CD4-positive, alpha-beta memory T cell (primary cell): ENCODE measurements at regions not wholly inside any gene's neighbourhood (a gene's known extent, or its start where the extent isn't known, plus 50 kb on each side); places are given as distances from the start of the nearest gene placed in this dataset.
"Not testable (repeated sequence)": the region's sequence is repeated elsewhere in the genome, so short reads cannot be mapped to it uniquely, and the experiment has no call there.

Experiments
- CTCF ChIA-PET: fragments of 350-600 bp; sonication (Branson Sonifier 250); formaldehyde crosslinking; loops from one replicate; lab custom pipeline; 2021; ENCODE audit warnings: inconsistent platforms; ENCODE audit not compliant: partially characterized antibody; lab: Charles Lee
- POLR2A ChIA-PET: fragments of 350-600 bp; sonication (Branson Sonifier 250); formaldehyde crosslinking; loops from one replicate; lab custom pipeline; 2021; ENCODE audit not compliant: partially characterized antibody; lab: Charles Lee
- DNase-seq, 5 donors: peaks; one replicate each; pipeline versions ENCODE4 v3.0.0 to v3.0.0-alpha.2; 2020 to 2022; ENCODE audit warnings: mixed read lengths in 1 of 5
- H3K27ac ChIP-seq: one replicate; pipeline ENCODE4 v1.7.0; 2013; ENCODE audit warnings: low read depth, low read length
- H3K27me3 ChIP-seq: 2 replicates; pipeline ENCODE4 v1.7.0; 2013; ENCODE audit warnings: mild to moderate bottlenecking, low read length, moderate library complexity; ENCODE audit not compliant: insufficient read depth
- H3K36me3 ChIP-seq: 2 replicates; pipeline ENCODE4 v1.7.0; 2013; ENCODE audit warnings: mild to moderate bottlenecking, low read length, moderate library complexity; ENCODE audit not compliant: insufficient read depth
- H3K4me1 ChIP-seq: 2 replicates; pipeline ENCODE4 v1.7.0; 2013; ENCODE audit warnings: mild to moderate bottlenecking, low read length, moderate library complexity; ENCODE audit not compliant: insufficient read depth
- H3K4me3 ChIP-seq, 2 donors: one replicate each; pipeline ENCODE4 v1.7.0; 2013; ENCODE audit warnings: low read length in 2 of 2, mild to moderate bottlenecking in 1 of 2
- H3K9me3 ChIP-seq, 2 donors: one replicate each; pipeline ENCODE4 v1.7.0; 2013; ENCODE audit warnings: low read length in 2 of 2, control low read depth in 1 of 2; ENCODE audit not compliant: control insufficient read depth in 1 of 2
- H3K27ac Mint-ChIP-seq, 7 donors: one replicate each; pipeline ENCODE4 v1.8.0; 2020 to 2021; ENCODE audit warnings: mixed read lengths in 7 of 7, mild to moderate bottlenecking in 6 of 7, inconsistent platforms in 3 of 7, moderate library complexity in 3 of 7
- H3K27me3 Mint-ChIP-seq, 2 donors: one replicate each; pipeline ENCODE4 v1.8.0; 2020 to 2021; ENCODE audit warnings: mixed read lengths in 2 of 2
- H3K36me3 Mint-ChIP-seq, 2 donors: one replicate each; pipeline ENCODE4 v1.8.0; 2020 to 2021; ENCODE audit warnings: mixed read lengths in 2 of 2, inconsistent platforms in 1 of 2, mild to moderate bottlenecking in 1 of 2
- H3K4me1 Mint-ChIP-seq, 4 donors: one replicate each; pipeline ENCODE4 v1.8.0; 2020 to 2021; ENCODE audit warnings: mixed read lengths in 4 of 4, mild to moderate bottlenecking in 1 of 4
- H3K4me3 Mint-ChIP-seq, 8 donors: one replicate each; pipeline ENCODE4 v1.8.0; 2020 to 2021; ENCODE audit warnings: mixed read lengths in 8 of 8, mild to moderate bottlenecking in 7 of 8, moderate library complexity in 6 of 8, inconsistent platforms in 3 of 8
- H3K9me3 Mint-ChIP-seq, 8 donors: one replicate each; pipeline ENCODE4 v1.8.0; 2020 to 2021; ENCODE audit warnings: mixed read lengths in 8 of 8, mild to moderate bottlenecking in 5 of 8, inconsistent platforms in 3 of 8, moderate library complexity in 1 of 8
- intact Hi-C: fragments of 100-400 bp; cut with micrococcal nuclease; formaldehyde crosslinking; loops from one replicate; pipeline ENCODE4 v1.15.1; 2023

DNA sequence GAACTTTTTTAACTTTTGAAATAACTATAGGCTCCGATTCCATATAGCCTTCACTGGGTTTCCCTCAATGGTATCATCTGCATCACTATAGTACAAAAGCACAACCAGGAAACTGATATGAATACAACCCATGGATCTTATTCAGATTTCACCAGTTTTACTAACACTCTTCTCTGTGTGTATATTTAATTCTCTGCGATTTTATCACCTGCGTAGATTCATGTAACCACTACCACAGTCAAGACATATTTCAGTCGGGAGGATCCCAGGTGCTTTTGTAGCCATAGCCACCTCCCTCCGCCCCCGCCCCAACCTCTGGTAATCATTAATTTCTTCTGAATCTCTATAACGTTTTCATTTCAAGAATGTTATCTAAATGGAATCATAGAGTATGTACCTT lies 82.8 kb upstream of the C7orf33 start:
- H3K9me3 Mint-ChIP-seq, result no peaks in the 10 kb centered on the region
- Histone ChIP-seq H3K4me1 (peaks cover 4% of the 10 kb centered on the region), H3K27ac (no peak overlapping the region), H3K27me3 (no peaks in the 10 kb centered on the region), H3K36me3 (no peaks in the 10 kb centered on the region), H3K4me3 (no peak overlapping the region), H3K9me3 (no peaks in the 10 kb centered on the region)
- H3K27me3 Mint-ChIP-seq, result peaks cover 4 to 7% of the 10 kb centered on the region in 2 donors
- intact Hi-C loops, result loop anchor here (10.0 kb wide), 1 partner anchor 67 kb away; no protein-coding TSS in a partner anchor
- ChIA-PET CTCF (no interaction called here), POLR2A (no interaction called here)
- peak overlapping the region in 2 of 8 donors; percentile 4 to 40 for H3K4me3 Mint-ChIP-seq
- H3K27ac Mint-ChIP-seq, result no peak overlapping the region
- no peak for DNase-seq
- peaks cover 7 to 16% (median 9%) of the 10 kb centered on the region in 4 donors for H3K4me1 Mint-ChIP-seq
- no peaks in the 10 kb centered on the region for H3K36me3 Mint-ChIP-seq

DNA sequence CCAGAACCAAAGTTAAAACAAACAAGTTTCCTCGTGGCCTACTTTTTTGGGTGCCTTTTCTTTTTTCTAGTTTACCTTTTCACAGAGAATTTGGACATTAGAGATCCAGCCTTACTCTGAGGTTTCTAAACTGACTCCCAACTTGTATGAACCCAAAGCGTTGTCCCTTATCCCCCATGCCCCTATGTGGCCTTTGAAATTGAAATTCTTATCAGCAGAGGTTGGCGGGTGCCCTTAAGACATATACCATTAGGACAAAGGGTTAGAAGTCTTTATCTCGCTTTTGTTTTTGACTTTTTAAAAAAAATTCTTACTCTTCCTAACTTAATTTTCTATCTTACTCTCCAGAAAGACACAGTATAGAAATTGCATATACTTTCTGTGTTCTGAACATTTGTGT lies 76.3 kb upstream of the C7orf33 start:
- intact Hi-C loops, result no loop called here
- POLR2A ChIA-PET, result no interaction called here
- H3K27ac Mint-ChIP-seq, result no peak overlapping the region
- H3K4me1 Mint-ChIP-seq, result no peaks in the 10 kb centered on the region
- H3K36me3 Mint-ChIP-seq, result no peaks in the 10 kb centered on the region
- H3K9me3 Mint-ChIP-seq, result no peaks in the 10 kb centered on the region
- CTCF ChIA-PET, result no interaction called here
- Histone ChIP-seq H3K4me3 (no peak overlapping the region), H3K4me1 (no peaks in the 10 kb centered on the region), H3K9me3 (no peaks in the 10 kb centered on the region), H3K27ac (no peak overlapping the region), H3K27me3 (no peaks in the 10 kb centered on the region), H3K36me3 (no peaks in the 10 kb centered on the region)
- H3K27me3 Mint-ChIP-seq, result peaks cover 4 to 10% of the 10 kb centered on the region in 2 donors
- DNase-seq, result no peak
- no peak overlapping the region for H3K4me3 Mint-ChIP-seq

DNA sequence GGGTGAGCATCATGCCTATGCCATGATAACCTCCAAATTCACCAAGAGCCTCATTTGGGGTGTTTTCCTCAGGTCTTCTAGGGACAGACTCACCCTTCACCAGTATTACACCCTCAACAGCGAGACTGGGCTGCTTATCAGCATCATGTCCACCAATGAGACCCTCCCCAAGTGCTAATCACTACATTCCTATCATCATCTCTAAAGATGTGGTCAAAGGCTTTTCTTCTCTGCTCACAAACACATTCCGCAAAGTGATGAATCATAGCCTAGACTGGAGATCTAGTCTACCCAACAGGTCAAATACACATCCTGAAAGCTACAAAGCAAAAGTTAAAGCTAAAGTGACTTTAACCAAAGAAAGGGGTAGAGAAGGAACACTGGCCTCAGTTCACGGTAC lies 75.3 kb upstream of the C7orf33 start:
- no peaks in the 10 kb centered on the region for H3K9me3 ChIP-seq
- no peak overlapping the region for H3K4me3 ChIP-seq
- Mint-ChIP-seq H3K36me3 (no peaks in the 10 kb centered on the region), H3K27ac (no peak overlapping the region), H3K4me1 (no peaks in the 10 kb centered on the region), H3K4me3 (no peak overlapping the region), H3K9me3 (no peaks in the 10 kb centered on the region), H3K27me3 (peaks cover 7 to 12% of the 10 kb centered on the region in 2 donors)
- DNase-seq, result no peak
- H3K27me3 ChIP-seq, result no peaks in the 10 kb centered on the region
- CTCF ChIA-PET, result interaction anchor here (0.9 kb wide), 1 partner anchor 12 kb away, joined by 3 read pairs; no protein-coding TSS in a partner anchor
- no peak overlapping the region for H3K27ac ChIP-seq
- intact Hi-C loops, result no loop called here
- H3K4me1 ChIP-seq, result no peaks in the 10 kb centered on the region
- POLR2A ChIA-PET, result no interaction called here
- no peaks in the 10 kb centered on the region for H3K36me3 ChIP-seq

DNA sequence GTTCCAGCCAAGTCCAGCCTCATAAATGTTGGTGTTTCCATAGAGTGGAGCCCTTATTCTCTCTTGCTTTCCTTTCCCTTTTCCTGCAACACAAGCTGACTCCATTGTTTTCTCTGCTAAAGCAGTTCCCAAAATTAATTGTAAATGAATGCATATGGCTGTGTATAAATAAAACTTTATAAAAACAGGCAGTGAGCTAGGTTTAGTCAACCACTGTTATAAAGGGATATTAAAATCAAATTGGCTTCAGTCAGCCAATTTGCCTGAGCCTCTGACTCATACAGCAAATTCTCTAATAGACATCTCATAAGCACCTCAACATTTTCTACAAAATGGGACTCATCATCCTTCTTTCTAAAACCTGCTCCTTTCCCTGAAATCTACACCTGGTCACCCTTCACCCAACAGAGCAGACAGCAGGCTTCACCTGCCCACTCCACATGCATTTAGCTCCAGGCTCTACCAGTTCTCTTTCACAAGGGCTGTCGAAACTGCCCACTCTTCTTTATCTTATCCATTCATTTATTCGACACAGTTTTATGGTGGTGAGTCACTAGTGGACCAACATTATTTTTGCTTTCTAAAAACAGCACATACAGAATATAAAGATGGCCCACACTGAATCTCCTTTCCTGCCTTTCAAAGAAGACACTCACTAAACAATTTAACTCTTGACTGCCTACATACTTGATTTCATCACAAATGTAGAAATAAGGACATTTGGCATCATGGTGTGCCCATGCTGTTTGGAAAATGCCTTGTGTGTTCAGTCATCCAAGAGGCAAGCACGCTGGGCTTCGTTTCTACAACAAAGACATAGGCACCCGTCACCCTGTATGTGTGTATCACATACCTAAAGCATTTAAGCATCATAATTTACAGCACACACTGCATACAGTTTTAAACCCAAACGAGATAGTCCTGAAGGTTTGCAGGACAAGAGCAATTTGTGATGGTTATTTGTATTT lies 74.6 kb upstream of the C7orf33 start:
- Histone ChIP-seq H3K36me3 (no peaks in the 10 kb centered on the region), H3K27ac (no peak overlapping the region), H3K27me3 (no peaks in the 10 kb centered on the region), H3K4me1 (no peaks in the 10 kb centered on the region), H3K4me3 (no peak overlapping the region), H3K9me3 (no peaks in the 10 kb centered on the region)
- Mint-ChIP-seq H3K9me3 (no peaks in the 10 kb centered on the region), H3K36me3 (no peaks in the 10 kb centered on the region), H3K4me1 (no peaks in the 10 kb centered on the region), H3K27ac (no peak overlapping the region), H3K4me3 (no peak overlapping the region), H3K27me3 (peaks cover 9 to 16% of the 10 kb centered on the region in 2 donors)
- intact Hi-C loops, result no loop called here
- CTCF ChIA-PET, result interaction anchor here (0.9 kb wide), 1 partner anchor 11 kb away, joined by 3 read pairs; no protein-coding TSS in a partner anchor
- POLR2A ChIA-PET, result no interaction called here
- no peak for DNase-seq

DNA sequence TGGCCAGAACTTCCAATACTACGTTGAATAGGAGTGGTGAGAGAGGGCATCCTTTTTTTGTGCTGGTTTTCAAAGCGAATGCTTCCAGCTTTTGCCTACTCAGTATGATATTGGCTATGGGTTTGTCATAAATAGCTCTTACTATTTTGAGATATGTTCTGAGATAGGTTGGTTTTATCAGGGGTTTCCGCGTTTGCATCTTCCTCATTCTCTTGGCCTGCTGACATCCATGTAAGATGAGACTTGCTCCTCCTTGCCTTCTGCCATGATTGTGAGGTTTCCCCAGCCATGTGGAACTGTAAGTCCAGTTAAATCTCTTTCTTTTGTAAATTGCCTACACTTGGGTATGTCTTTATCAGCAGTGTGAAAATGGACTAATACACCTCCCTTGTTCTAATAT lies 71.2 kb upstream of the C7orf33 start:
- CTCF ChIA-PET, result interaction anchor here (0.8 kb wide), 1 partner anchor 11 kb away, joined by 3 read pairs; no protein-coding TSS in a partner anchor
- H3K27me3 ChIP-seq, intact Hi-C loops, H3K4me3 ChIP-seq, H3K4me1 Mint-ChIP-seq, DNase-seq, H3K4me3 Mint-ChIP-seq, H3K27ac ChIP-seq, H3K27ac Mint-ChIP-seq, POLR2A ChIA-PET, H3K36me3 Mint-ChIP-seq, H3K9me3 ChIP-seq, H3K9me3 Mint-ChIP-seq, H3K36me3 ChIP-seq, H3K4me1 ChIP-seq: not testable (repeated sequence)
- peaks cover 19 to 24% of the 10 kb centered on the region in 2 donors for H3K27me3 Mint-ChIP-seq

DNA sequence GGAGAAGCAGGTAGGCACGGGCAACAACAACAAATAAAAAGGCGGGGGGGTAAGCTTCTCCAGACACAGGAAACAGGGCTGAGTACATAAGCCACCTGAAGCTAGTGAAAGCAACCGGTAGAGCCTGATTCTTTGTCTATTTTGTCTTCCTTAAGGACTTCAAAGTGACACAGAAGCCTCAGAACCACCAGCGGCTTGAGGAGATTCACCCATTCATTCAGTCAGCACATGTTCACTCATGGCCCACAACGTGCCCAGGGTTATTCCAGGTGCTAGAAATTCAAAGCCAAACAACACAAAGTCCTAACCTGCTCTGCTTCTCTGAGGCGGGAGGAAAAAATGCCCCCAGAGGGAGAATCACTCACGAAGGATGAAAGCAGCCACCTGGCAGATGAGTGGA lies 69.3 kb upstream of the C7orf33 start:
- Mint-ChIP-seq H3K4me3 (no peak overlapping the region), H3K36me3 (no peaks in the 10 kb centered on the region), H3K27me3 (peaks cover 28 to 33% of the 10 kb centered on the region in 2 donors), H3K27ac (no peak overlapping the region), H3K4me1 (no peaks in the 10 kb centered on the region), H3K9me3 (peaks cover 0 to 1% (median 0%) of the 10 kb centered on the region in 8 donors)
- Histone ChIP-seq H3K27ac (no peak overlapping the region), H3K4me1 (no peaks in the 10 kb centered on the region), H3K9me3 (no peaks in the 10 kb centered on the region), H3K36me3 (no peaks in the 10 kb centered on the region), H3K27me3 (no peaks in the 10 kb centered on the region), H3K4me3 (no peak overlapping the region)
- DNase-seq, result no peak
- POLR2A ChIA-PET, result no interaction called here
- intact Hi-C loops, result no loop called here
- CTCF ChIA-PET, result no interaction called here

DNA sequence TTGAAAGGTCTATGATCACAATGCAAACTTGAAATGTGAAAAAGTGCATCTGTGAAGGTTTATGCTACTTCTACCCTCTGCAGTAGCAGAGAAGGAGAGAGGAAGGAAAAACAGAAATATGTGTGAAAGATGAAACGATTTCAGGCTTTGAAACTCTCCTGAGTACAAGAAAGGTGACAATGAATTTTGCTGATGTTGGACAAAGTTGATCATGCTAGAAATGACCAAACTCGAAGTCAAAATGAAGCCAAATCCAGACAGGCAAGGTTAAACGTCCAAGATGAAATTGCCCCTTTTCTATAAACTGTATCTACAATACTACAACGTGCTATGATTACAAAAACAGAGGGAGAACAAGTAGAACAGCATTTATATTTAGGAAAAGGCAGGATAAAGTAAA lies 67.0 kb upstream of the C7orf33 start:
- ChIA-PET CTCF (no interaction called here), POLR2A (no interaction called here)
- Mint-ChIP-seq H3K4me1 (peaks cover 3 to 7% (median 4%) of the 10 kb centered on the region in 4 donors), H3K4me3 (no peak overlapping the region), H3K36me3 (no peaks in the 10 kb centered on the region), H3K27me3 (peaks cover 24 to 35% of the 10 kb centered on the region in 2 donors), H3K27ac (no peak overlapping the region), H3K9me3 (peaks cover 0 to 1% (median 0%) of the 10 kb centered on the region in 8 donors)
- intact Hi-C loops, result no loop called here
- DNase-seq, result no peak
- Histone ChIP-seq H3K9me3 (no peaks in the 10 kb centered on the region), H3K36me3 (no peaks in the 10 kb centered on the region), H3K27me3 (no peaks in the 10 kb centered on the region), H3K4me3 (no peak overlapping the region), H3K4me1 (no peaks in the 10 kb centered on the region), H3K27ac (no peak overlapping the region)
